ENCODE measurements at regions not wholly inside any gene's neighbourhood (a gene's known extent, or its start where the extent isn't known, plus 50 kb on each side); places are given as distances from the start of the nearest gene placed in this dataset.

DNA sequence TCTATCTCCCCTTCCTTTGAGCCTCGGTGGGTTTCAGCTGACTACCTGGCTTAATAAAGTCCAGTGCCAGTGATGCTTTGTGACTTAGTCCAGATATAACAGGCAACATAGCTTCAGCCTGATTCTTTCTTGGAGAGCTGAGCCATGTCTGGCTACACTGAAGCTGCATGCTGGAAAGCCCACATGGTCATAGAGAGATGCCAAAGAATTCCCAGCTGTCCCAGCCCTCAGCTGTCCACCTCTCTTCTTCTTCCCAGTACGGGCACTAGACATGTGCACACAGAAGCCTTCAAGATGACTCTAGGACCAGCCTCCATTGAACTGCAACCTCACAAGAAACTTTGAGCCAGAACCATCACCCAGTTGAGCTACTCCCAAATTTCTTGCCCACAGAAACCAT lies 154.1 kb upstream of the MYLIP start:
- H3K4me1 Mint-ChIP-seq: no peaks in the 10 kb centered on the region; the same call in 2 of the 3 replicates
- no peak for ATAC-seq

More for the DNA sequence above, 154.1 kb upstream of the MYLIP start:
- peaks cover 10% of the 10 kb centered on the region for H3K36me3 Mint-ChIP-seq (ENCODE audit: low read depth)
- Histone ChIP-seq H3K36me3 (ENCODE audit: insufficient read depth) (0 out of 2 replicates have a peak, but pooled peaks cover 3% of the 10 kb centered on the region), H3F3A (replicated peaks; ENCODE audit: low read depth) (no peaks in the 10 kb centered on the region), H3K4me3 (no peak overlapping the region), H3K79me2 (replicated peaks; ENCODE audit: insufficient read depth) (no peaks in the 10 kb centered on the region), H2AFZ (no peak overlapping the region), H3K4me2 (no peak overlapping the region), H4K20me1 (replicated peaks; ENCODE audit: insufficient read depth) (no peaks in the 10 kb centered on the region), H3K9me2 (ENCODE audit: insufficient read depth) (no peaks in the 10 kb centered on the region), H3K4me1 (ENCODE audit: insufficient read depth) (no peaks in the 10 kb centered on the region), H3K27me3 (ENCODE audit: insufficient read depth) (no peaks in the 10 kb centered on the region), H3K27ac (ENCODE audit: low read depth) (no peak overlapping the region)
- no peak overlapping the region for H3K27ac Mint-ChIP-seq
- TF ChIP-seq, protein P1, sequence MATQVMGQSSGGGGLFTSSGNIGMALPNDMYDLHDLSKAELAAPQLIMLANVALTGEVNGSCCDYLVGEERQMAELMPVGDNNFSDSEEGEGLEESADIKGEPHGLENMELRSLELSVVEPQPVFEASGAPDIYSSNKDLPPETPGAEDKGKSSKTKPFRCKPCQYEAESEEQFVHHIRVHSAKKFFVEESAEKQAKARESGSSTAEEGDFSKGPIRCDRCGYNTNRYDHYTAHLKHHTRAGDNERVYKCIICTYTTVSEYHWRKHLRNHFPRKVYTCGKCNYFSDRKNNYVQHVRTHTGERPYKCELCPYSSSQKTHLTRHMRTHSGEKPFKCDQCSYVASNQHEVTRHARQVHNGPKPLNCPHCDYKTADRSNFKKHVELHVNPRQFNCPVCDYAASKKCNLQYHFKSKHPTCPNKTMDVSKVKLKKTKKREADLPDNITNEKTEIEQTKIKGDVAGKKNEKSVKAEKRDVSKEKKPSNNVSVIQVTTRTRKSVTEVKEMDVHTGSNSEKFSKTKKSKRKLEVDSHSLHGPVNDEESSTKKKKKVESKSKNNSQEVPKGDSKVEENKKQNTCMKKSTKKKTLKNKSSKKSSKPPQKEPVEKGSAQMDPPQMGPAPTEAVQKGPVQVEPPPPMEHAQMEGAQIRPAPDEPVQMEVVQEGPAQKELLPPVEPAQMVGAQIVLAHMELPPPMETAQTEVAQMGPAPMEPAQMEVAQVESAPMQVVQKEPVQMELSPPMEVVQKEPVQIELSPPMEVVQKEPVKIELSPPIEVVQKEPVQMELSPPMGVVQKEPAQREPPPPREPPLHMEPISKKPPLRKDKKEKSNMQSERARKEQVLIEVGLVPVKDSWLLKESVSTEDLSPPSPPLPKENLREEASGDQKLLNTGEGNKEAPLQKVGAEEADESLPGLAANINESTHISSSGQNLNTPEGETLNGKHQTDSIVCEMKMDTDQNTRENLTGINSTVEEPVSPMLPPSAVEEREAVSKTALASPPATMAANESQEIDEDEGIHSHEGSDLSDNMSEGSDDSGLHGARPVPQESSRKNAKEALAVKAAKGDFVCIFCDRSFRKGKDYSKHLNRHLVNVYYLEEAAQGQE (IDR thresholded peaks at IDR 0.05; ENCODE audit: unreplicated experiment): no peak
- TF ChIP-seq NANOG (IDR thresholded peaks at IDR 0.05; ENCODE audit: borderline replicate concordance) (no peak), EZH2 (IDR thresholded peaks at IDR 0.05; ENCODE audit: low read depth, unreplicated experiment) (no peak), ZNF114 (CRISPR knock-in tag; IDR thresholded peaks at IDR 0.05) (no peak), JUNB (IDR thresholded peaks at IDR 0.05; ENCODE audit: unreplicated experiment) (no peak), CREB1 (CRISPR knock-in tag; IDR thresholded peaks at IDR 0.05; ENCODE audit: low read depth) (no peak)
- TF ChIP-seq, protein P2, sequence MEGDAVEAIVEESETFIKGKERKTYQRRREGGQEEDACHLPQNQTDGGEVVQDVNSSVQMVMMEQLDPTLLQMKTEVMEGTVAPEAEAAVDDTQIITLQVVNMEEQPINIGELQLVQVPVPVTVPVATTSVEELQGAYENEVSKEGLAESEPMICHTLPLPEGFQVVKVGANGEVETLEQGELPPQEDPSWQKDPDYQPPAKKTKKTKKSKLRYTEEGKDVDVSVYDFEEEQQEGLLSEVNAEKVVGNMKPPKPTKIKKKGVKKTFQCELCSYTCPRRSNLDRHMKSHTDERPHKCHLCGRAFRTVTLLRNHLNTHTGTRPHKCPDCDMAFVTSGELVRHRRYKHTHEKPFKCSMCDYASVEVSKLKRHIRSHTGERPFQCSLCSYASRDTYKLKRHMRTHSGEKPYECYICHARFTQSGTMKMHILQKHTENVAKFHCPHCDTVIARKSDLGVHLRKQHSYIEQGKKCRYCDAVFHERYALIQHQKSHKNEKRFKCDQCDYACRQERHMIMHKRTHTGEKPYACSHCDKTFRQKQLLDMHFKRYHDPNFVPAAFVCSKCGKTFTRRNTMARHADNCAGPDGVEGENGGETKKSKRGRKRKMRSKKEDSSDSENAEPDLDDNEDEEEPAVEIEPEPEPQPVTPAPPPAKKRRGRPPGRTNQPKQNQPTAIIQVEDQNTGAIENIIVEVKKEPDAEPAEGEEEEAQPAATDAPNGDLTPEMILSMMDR (conservative IDR thresholded peaks at IDR 0.05; ENCODE audit: low read depth in 2 of 2): no peak
- TF ChIP-seq, protein P3, sequence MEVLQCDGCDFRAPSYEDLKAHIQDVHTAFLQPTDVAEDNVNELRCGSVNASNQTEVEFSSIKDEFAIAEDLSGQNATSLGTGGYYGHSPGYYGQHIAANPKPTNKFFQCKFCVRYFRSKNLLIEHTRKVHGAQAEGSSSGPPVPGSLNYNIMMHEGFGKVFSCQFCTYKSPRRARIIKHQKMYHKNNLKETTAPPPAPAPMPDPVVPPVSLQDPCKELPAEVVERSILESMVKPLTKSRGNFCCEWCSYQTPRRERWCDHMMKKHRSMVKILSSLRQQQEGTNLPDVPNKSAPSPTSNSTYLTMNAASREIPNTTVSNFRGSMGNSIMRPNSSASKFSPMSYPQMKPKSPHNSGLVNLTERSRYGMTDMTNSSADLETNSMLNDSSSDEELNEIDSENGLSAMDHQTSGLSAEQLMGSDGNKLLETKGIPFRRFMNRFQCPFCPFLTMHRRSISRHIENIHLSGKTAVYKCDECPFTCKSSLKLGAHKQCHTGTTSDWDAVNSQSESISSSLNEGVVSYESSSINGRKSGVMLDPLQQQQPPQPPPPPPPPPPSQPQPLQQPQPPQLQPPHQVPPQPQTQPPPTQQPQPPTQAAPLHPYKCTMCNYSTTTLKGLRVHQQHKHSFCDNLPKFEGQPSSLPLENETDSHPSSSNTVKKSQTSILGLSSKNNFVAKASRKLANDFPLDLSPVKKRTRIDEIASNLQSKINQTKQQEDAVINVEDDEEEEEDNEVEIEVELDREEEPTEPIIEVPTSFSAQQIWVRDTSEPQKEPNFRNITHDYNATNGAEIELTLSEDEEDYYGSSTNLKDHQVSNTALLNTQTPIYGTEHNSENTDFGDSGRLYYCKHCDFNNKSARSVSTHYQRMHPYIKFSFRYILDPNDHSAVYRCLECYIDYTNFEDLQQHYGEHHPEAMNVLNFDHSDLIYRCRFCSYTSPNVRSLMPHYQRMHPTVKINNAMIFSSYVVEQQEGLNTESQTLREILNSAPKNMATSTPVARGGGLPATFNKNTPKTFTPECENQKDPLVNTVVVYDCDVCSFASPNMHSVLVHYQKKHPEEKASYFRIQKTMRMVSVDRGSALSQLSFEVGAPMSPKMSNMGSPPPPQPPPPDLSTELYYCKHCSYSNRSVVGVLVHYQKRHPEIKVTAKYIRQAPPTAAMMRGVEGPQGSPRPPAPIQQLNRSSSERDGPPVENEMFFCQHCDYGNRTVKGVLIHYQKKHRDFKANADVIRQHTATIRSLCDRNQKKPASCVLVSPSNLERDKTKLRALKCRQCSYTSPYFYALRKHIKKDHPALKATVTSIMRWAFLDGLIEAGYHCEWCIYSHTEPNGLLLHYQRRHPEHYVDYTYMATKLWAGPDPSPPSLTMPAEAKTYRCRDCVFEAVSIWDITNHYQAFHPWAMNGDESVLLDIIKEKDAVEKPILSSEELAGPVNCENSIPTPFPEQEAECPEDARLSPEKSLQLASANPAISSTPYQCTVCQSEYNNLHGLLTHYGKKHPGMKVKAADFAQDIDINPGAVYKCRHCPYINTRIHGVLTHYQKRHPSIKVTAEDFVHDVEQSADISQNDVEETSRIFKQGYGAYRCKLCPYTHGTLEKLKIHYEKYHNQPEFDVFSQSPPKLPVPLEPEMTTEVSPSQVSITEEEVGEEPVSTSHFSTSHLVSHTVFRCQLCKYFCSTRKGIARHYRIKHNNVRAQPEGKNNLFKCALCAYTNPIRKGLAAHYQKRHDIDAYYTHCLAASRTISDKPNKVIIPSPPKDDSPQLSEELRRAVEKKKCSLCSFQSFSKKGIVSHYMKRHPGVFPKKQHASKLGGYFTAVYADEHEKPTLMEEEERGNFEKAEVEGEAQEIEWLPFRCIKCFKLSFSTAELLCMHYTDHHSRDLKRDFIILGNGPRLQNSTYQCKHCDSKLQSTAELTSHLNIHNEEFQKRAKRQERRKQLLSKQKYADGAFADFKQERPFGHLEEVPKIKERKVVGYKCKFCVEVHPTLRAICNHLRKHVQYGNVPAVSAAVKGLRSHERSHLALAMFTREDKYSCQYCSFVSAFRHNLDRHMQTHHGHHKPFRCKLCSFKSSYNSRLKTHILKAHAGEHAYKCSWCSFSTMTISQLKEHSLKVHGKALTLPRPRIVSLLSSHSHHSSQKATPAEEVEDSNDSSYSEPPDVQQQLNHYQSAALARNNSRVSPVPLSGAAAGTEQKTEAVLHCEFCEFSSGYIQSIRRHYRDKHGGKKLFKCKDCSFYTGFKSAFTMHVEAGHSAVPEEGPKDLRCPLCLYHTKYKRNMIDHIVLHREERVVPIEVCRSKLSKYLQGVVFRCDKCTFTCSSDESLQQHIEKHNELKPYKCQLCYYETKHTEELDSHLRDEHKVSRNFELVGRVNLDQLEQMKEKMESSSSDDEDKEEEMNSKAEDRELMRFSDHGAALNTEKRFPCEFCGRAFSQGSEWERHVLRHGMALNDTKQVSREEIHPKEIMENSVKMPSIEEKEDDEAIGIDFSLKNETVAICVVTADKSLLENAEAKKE (CRISPR knock-in tag; IDR thresholded peaks at IDR 0.05): no peak
- no peak for DNase-seq (ENCODE audit: low spot score)
- no peak overlapping the region for H3K4me3 Mint-ChIP-seq
- no peaks in the 10 kb centered on the region for H3K27me3 Mint-ChIP-seq (ENCODE audit: insufficient read depth, low read depth, poor library complexity)
- H3K9me3 Mint-ChIP-seq: peaks cover 18% of the 10 kb centered on the region
